GM12878 (cell line): ENCODE measurements at regions not wholly inside any gene's neighbourhood (a gene's known extent, or its start where the extent isn't known, plus 50 kb on each side); places are given as distances from the start of the nearest gene placed in this dataset.

Source experiments
- ATAC-seq: fragments of 200-7000 bp; cut with Tn5 transposase; 3 replicates; pipeline ENCODE4 v1.9.1; 2020; ENCODE audit warnings: mild to moderate bottlenecking, moderate library complexity
- BruUV-seq: library from RNA; stranded (reverse); fragments of 400-500 nt; replicated peaks from 2 replicates; lab custom pipeline; 2021; lab: Mats Ljungman, UMichigan
- CTCF ChIA-PET: fragments of 300-600 bp; sonication (Branson Sonifier 250); formaldehyde crosslinking; extraction: SDS; loops from one replicate; lab custom pipeline; 2021; ENCODE audit warnings: inconsistent platforms; lab: Yijun Ruan, JAX
- POLR2A ChIA-PET: fragments of 350-600 bp; formaldehyde crosslinking; extraction: SDS; loops from one replicate; lab custom pipeline; 2021; ENCODE audit warnings: inconsistent platforms; lab: Charles Lee
- RAD21 ChIA-PET: fragments of 300-600 bp; sonication (Branson Sonifier 250); formaldehyde crosslinking; loops from one replicate; lab custom pipeline; 2023; ENCODE audit warnings: antibody characterized with exemption; ENCODE audit not compliant: unreplicated experiment; lab: Charles Lee
- SMC1A ChIA-PET: fragments of 300-600 bp; sonication (Branson Sonifier 250); formaldehyde crosslinking; loops from one replicate; lab custom pipeline; 2023; ENCODE audit not compliant: unreplicated experiment, uncharacterized antibody; lab: Charles Lee
- DNase-seq: peaks from one replicate; pipeline ENCODE4 v3.0.0-alpha.2; 2011; ENCODE audit warnings: low read depth, low spot score
- FAIRE-seq: peaks from 3 replicates; lab custom pipeline; 2011; peaks lifted over from hg19 to GRCh38; lab: Jason Lieb, UNC
- H2AFZ ChIP-seq: 2 replicates; pipeline ENCODE4 v1.6.0; 2011; ENCODE audit warnings: low read depth, low read length, control low read depth; ENCODE audit not compliant: control insufficient read depth
- H3K27ac ChIP-seq: 2 replicates; pipeline ENCODE4 v1.5.1; 2011; ENCODE audit warnings: control low read depth; ENCODE audit not compliant: control insufficient read depth, insufficient read depth
- H3K27me3 ChIP-seq, 2 experiments: replicated peaks in 1 of 2; 2 replicates each; pipeline versions ENCODE4 v1.6.0 to v1.6.1; 2011; ENCODE audit warnings: low read length in 1 of 2; ENCODE audit not compliant: control insufficient read depth in 2 of 2, insufficient read depth in 2 of 2
- H3K36me3 ChIP-seq, 2 experiments: 2 replicates each; pipeline ENCODE4 v1.5.1; 2011; ENCODE audit warnings: low read length in 1 of 2; ENCODE audit not compliant: control insufficient read depth in 2 of 2, insufficient read depth in 2 of 2
- H3K4me1 ChIP-seq: 2 replicates; pipeline ENCODE4 v1.6.1; 2011; ENCODE audit warnings: mild to moderate bottlenecking, low read length, moderate library complexity, mixed read lengths; ENCODE audit not compliant: control insufficient read depth, insufficient read depth
- H3K4me2 ChIP-seq: 2 replicates; pipeline ENCODE4 v1.6.0; 2011; ENCODE audit warnings: control low read depth; ENCODE audit not compliant: control insufficient read depth, insufficient read depth
- H3K4me3 ChIP-seq: fragments of 200-600 bp; sonication (generic); 2 replicates; pipeline ENCODE4 v1.5.1; 2016
- H3K79me2 ChIP-seq: 2 replicates; pipeline ENCODE4 v1.6.0; 2011; ENCODE audit warnings: low read length; ENCODE audit not compliant: control insufficient read depth, insufficient read depth
- H3K9ac ChIP-seq: 2 replicates; pipeline ENCODE4 v1.8.0; 2011; ENCODE audit warnings: low read length, control low read depth, mixed read lengths; ENCODE audit not compliant: control insufficient read depth, insufficient read depth
- H3K9me3 ChIP-seq: replicated peaks from 3 replicates; pipeline ENCODE4 v1.5.1; 2011; ENCODE audit warnings: mild to moderate bottlenecking, low read length; ENCODE audit not compliant: control insufficient read depth, insufficient read depth
- H4K20me1 ChIP-seq: 2 replicates; pipeline ENCODE4 v1.6.0; 2011; ENCODE audit not compliant: control insufficient read depth, insufficient read depth
- CHD2 ChIP-seq: IDR thresholded peaks from 2 replicates; pipeline ENCODE4 v1.6.1; 2011; ENCODE audit warnings: low read depth, low read length, improper control_type of control experiment, borderline replicate concordance
- HCFC1 ChIP-seq: fragments of 150-350 bp; IDR thresholded peaks from 2 replicates; pipeline ENCODE4 v1.6.1; 2014; ENCODE audit warnings: low read length
- MAX ChIP-seq: IDR thresholded peaks from 2 replicates; pipeline ENCODE4 v1.6.1; 2012; ENCODE audit warnings: low read depth, low read length, improper control_type of control experiment
- NRF1 ChIP-seq: conservative IDR thresholded peaks from 2 replicates; pipeline ENCODE4 v1.6.1; 2011; ENCODE audit warnings: mild to moderate bottlenecking, low read depth, low read length, improper control_type of control experiment
- POU2F2 ChIP-seq: IDR thresholded peaks from 3 replicates; pipeline ENCODE4 v1.6.1; 2011; ENCODE audit warnings: low read depth, mild to moderate bottlenecking, low read length, borderline replicate concordance
- RAD51 ChIP-seq: fragments of 450-650 bp; IDR thresholded peaks from 2 replicates; pipeline ENCODE4 v1.6.1; 2016; ENCODE audit warnings: moderate library complexity, mild to moderate bottlenecking, inconsistent platforms
- SKIL ChIP-seq: fragments of 450-650 bp; IDR thresholded peaks from 2 replicates; pipeline ENCODE4 v1.6.1; 2017; ENCODE audit warnings: mild to moderate bottlenecking, low read depth, inconsistent platforms; ENCODE audit not compliant: poor library complexity, severe bottlenecking
- SMAD5 ChIP-seq: IDR thresholded peaks from 2 replicates; pipeline ENCODE4 v1.6.1; 2016; ENCODE audit warnings: antibody characterized with exemption, low read depth
- USF2 ChIP-seq: IDR thresholded peaks from 2 replicates; pipeline ENCODE4 v1.6.1; 2011; ENCODE audit warnings: low read depth, low read length, improper control_type of control experiment, borderline replicate concordance
- ZNF274 ChIP-seq: IDR thresholded peaks from one replicate; pipeline ENCODE4 v1.8.0; 2011; ENCODE audit not compliant: insufficient read length, insufficient read depth
- whole genome bisulfite sequencing: methylation state at CpG from one replicate; pipeline ENCODE4 v1.1.6; 2016; ENCODE audit warnings: low lambda C conversion rate; ENCODE audit not compliant: insufficient replicate concordance, insufficient coverage; ENCODE audit errors: missing lambda C conversion rate; 5-methylcytosine and 5-hydroxymethylcytosine counted together
- in situ Hi-C: fragments of 300-500 bp; cut with MboI; formaldehyde crosslinking; loops from 9 replicates; pipeline ENCODE4 v1.14.3; 2018; ENCODE audit warnings: mixed read lengths
- intact Hi-C: fragments of 100-400 bp; cut with micrococcal nuclease; formaldehyde crosslinking; loops from one replicate; pipeline ENCODE4 v1.14.2; 2022; ENCODE audit not compliant: unreplicated experiment

GRCh38 chr4:12144051-12144450 lies 715.4 kb upstream of the HS3ST1 start:
- no peaks in the 10 kb centered on the region for H3K9me3 ChIP-seq
- BruUV-seq = no TSS peak
- ChIA-PET CTCF (no interaction called here), SMC1A (no interaction called here), RAD21 (no interaction called here), POLR2A (no interaction called here)
- no peaks in the 10 kb centered on the region for H3K4me1 ChIP-seq
- intact Hi-C loops (no loop called here), in situ Hi-C loops (no loop called here)
- DNase-seq (no peak), ATAC-seq (no peak), FAIRE-seq (no peak)
- no peak overlapping the region for H3K4me2 ChIP-seq
- no peak overlapping the region for H2AFZ ChIP-seq
- H3K9ac ChIP-seq = no peak overlapping the region
- no peak overlapping the region for H3K27ac ChIP-seq
- H3K27me3 ChIP-seq = no peaks in the 10 kb centered on the region
- H3K4me3 ChIP-seq = no peak overlapping the region
- TF ChIP-seq NRF1 (no peak), POU2F2 (no peak)
- no peaks in the 10 kb centered on the region for H4K20me1 ChIP-seq
- H3K36me3 ChIP-seq = no peaks in the 10 kb centered on the region
- H3K79me2 ChIP-seq = no peaks in the 10 kb centered on the region
- WGBS = 21% methylated on average over 2 of the region's 2 CpGs

- in situ Hi-C loops = no loop called here
- TF ChIP-seq USF2 (no peak), HCFC1 (no peak), MAX (no peak), RAD51 (no peak), SKIL (no peak), SMAD5 (no peak), CHD2 (no peak), ZNF274 (no peak)
- Histone ChIP-seq H3K27ac (no peak overlapping the region), H3K4me2 (no peak overlapping the region), H3K4me1 (no peaks in the 10 kb centered on the region), H3K9ac (no peak overlapping the region), H3K36me3 (no peaks in the 10 kb centered on the region), H3K9me3 (no peaks in the 10 kb centered on the region), H4K20me1 (no peaks in the 10 kb centered on the region), H2AFZ (no peak overlapping the region), H3K79me2 (no peaks in the 10 kb centered on the region), H3K27me3 (no peaks in the 10 kb centered on the region), H3K4me3 (no peak overlapping the region)
- no peak for DNase-seq
- SMC1A ChIA-PET = no interaction called here
- RAD21 ChIA-PET = no interaction called here
- POLR2A ChIA-PET = no interaction called here
- intact Hi-C loops = no loop called here
- no TSS peak for BruUV-seq
- FAIRE-seq = no peak
- CTCF ChIA-PET = no interaction called here
- no peak for ATAC-seq
Observed at GRCh38 chr4:12140864-12141263, 712.2 kb upstream of the HS3ST1 start.
